Calu3 (cell line): ENCODE measurements at regions not wholly inside any gene's neighbourhood (a gene's known extent, or its start where the extent isn't known, plus 50 kb on each side); places are given as distances from the start of the nearest gene placed in this dataset.

Source experiments
- BruUV-seq: library from RNA; stranded (reverse); fragments of 400-500 nt; replicated peaks from 2 replicates; lab custom pipeline; 2021; lab: Mats Ljungman, UMichigan
- CTCF ChIA-PET: fragments of 300-600 bp; sonication (Branson Sonifier 250); formaldehyde crosslinking; loops from one replicate; lab custom pipeline; 2022; ENCODE audit warnings: antibody characterized with exemption; lab: Charles Lee
- DNase-seq: peaks from one replicate; pipeline ENCODE4 v3.0.0; 2022
- H3K27ac Mint-ChIP-seq: one replicate; pipeline ENCODE4 v1.8.0; 2022; ENCODE audit warnings: mixed read lengths; ENCODE audit not compliant: unreplicated experiment
- H3K27me3 Mint-ChIP-seq: one replicate; pipeline ENCODE4 v1.8.0; 2022; ENCODE audit warnings: mixed read lengths; ENCODE audit not compliant: unreplicated experiment
- H3K36me3 Mint-ChIP-seq: one replicate; pipeline ENCODE4 v1.8.0; 2022; ENCODE audit warnings: mild to moderate bottlenecking, moderate library complexity, mixed read lengths; ENCODE audit not compliant: insufficient read depth, unreplicated experiment
- H3K4me1 Mint-ChIP-seq: one replicate; pipeline ENCODE4 v1.8.0; 2022; ENCODE audit warnings: mild to moderate bottlenecking, low read depth, mixed read lengths; ENCODE audit not compliant: unreplicated experiment
- H3K4me3 Mint-ChIP-seq: one replicate; pipeline ENCODE4 v1.8.0; 2022; ENCODE audit warnings: mild to moderate bottlenecking, low read depth, moderate library complexity, mixed read lengths; ENCODE audit not compliant: unreplicated experiment
- H3K9me3 Mint-ChIP-seq: one replicate; pipeline ENCODE4 v1.8.0; 2022; ENCODE audit warnings: low read depth, mixed read lengths; ENCODE audit not compliant: unreplicated experiment
- CTCF ChIP-seq: fragments of 200-600 bp; IDR thresholded peaks from one replicate; pipeline ENCODE4 v1.8.0; 2022; ENCODE audit warnings: antibody characterized with exemption; ENCODE audit not compliant: unreplicated experiment
- intact Hi-C: fragments of 100-400 bp; cut with micrococcal nuclease; formaldehyde crosslinking; loops from one replicate; pipeline ENCODE4 v1.10.0; 2022; ENCODE audit not compliant: unreplicated experiment

GRCh38 chr6:22726966-22727365 is 157.6 kb downstream of the HDGFL1 start:
- intact Hi-C loops: no loop called here
- peaks cover 1% of the 10 kb centered on the region for H3K9me3 Mint-ChIP-seq
- no peak for DNase-seq
- BruUV-seq: no TSS peak
- H3K36me3 Mint-ChIP-seq: no peaks in the 10 kb centered on the region
- no peak overlapping the region for H3K4me3 Mint-ChIP-seq
- CTCF ChIA-PET: no interaction called here
- no peaks in the 10 kb centered on the region for H3K4me1 Mint-ChIP-seq
- H3K27me3 Mint-ChIP-seq: no peaks in the 10 kb centered on the region
- H3K27ac Mint-ChIP-seq: no peak overlapping the region
- TF ChIP-seq CTCF: no peak

GRCh38 chr6:22727710-22728109 is 158.3 kb downstream of the HDGFL1 start:
- H3K27me3 Mint-ChIP-seq: no peaks in the 10 kb centered on the region
- no peaks in the 10 kb centered on the region for H3K9me3 Mint-ChIP-seq
- no peak for TF ChIP-seq CTCF
- BruUV-seq: no TSS peak
- DNase-seq: no peak
- intact Hi-C loops: no loop called here
- CTCF ChIA-PET: interaction anchor here (0.6 kb wide), 1 partner anchor 865 kb away, joined by 3 read pairs; no protein-coding TSS in a partner anchor
- H3K4me1 Mint-ChIP-seq: no peaks in the 10 kb centered on the region
- no peaks in the 10 kb centered on the region for H3K36me3 Mint-ChIP-seq
- H3K4me3 Mint-ChIP-seq: no peak overlapping the region
- no peak overlapping the region for H3K27ac Mint-ChIP-seq

GRCh38 chr6:22732176-22732970 is 163.0 kb downstream of the HDGFL1 start:
- intact Hi-C loops: no loop called here
- Mint-ChIP-seq H3K27ac (no peak overlapping the region), H3K4me1 (no peaks in the 10 kb centered on the region), H3K9me3 (peaks cover 8% of the 10 kb centered on the region), H3K4me3 (no peak overlapping the region), H3K27me3 (no peaks in the 10 kb centered on the region), H3K36me3 (no peaks in the 10 kb centered on the region)
- no peak for DNase-seq
- TF ChIP-seq CTCF: no peak
- CTCF ChIA-PET: no interaction called here
- no TSS peak for BruUV-seq

- Mint-ChIP-seq H3K9me3 (peaks cover 8% of the 10 kb centered on the region), H3K4me1 (no peaks in the 10 kb centered on the region), H3K27ac (no peak overlapping the region), H3K36me3 (no peaks in the 10 kb centered on the region), H3K27me3 (no peaks in the 10 kb centered on the region), H3K4me3 (no peak overlapping the region)
- no TSS peak for BruUV-seq
- no peak for DNase-seq
- no peak for TF ChIP-seq CTCF
- CTCF ChIA-PET: interaction anchor here (1.0 kb wide), 1 partner anchor 1142 kb away, joined by 3 read pairs; no protein-coding TSS in a partner anchor
- intact Hi-C loops: no loop called here
Measured at GRCh38 chr6:22736740-22737139, 167.4 kb downstream of the HDGFL1 start.
